GM12878 (cell line): ENCODE measurements at regions not wholly inside any gene's neighbourhood (a gene's known extent, or its start where the extent isn't known, plus 50 kb on each side); places are given as distances from the start of the nearest gene placed in this dataset.

Experiments
- ATAC-seq: fragments of 200-7000 bp; cut with Tn5 transposase; 3 replicates; pipeline ENCODE4 v1.9.1; 2020; ENCODE audit warnings: mild to moderate bottlenecking, moderate library complexity
- BruUV-seq: library from RNA; stranded (reverse); fragments of 400-500 nt; replicated peaks from 2 replicates; lab custom pipeline; 2021; lab: Mats Ljungman, UMichigan
- CTCF ChIA-PET: fragments of 300-600 bp; sonication (Branson Sonifier 250); formaldehyde crosslinking; extraction: SDS; loops from one replicate; lab custom pipeline; 2021; ENCODE audit warnings: inconsistent platforms; lab: Yijun Ruan, JAX
- POLR2A ChIA-PET: fragments of 350-600 bp; formaldehyde crosslinking; extraction: SDS; loops from one replicate; lab custom pipeline; 2021; ENCODE audit warnings: inconsistent platforms; lab: Charles Lee
- RAD21 ChIA-PET: fragments of 300-600 bp; sonication (Branson Sonifier 250); formaldehyde crosslinking; loops from one replicate; lab custom pipeline; 2023; ENCODE audit warnings: antibody characterized with exemption; ENCODE audit not compliant: unreplicated experiment; lab: Charles Lee
- SMC1A ChIA-PET: fragments of 300-600 bp; sonication (Branson Sonifier 250); formaldehyde crosslinking; loops from one replicate; lab custom pipeline; 2023; ENCODE audit not compliant: unreplicated experiment, uncharacterized antibody; lab: Charles Lee
- DNase-seq: peaks from one replicate; pipeline ENCODE4 v3.0.0-alpha.2; 2011; ENCODE audit warnings: low read depth, low spot score
- FAIRE-seq: peaks from 3 replicates; lab custom pipeline; 2011; peaks lifted over from hg19 to GRCh38; lab: Jason Lieb, UNC
- H2AFZ ChIP-seq: 2 replicates; pipeline ENCODE4 v1.6.0; 2011; ENCODE audit warnings: low read depth, low read length, control low read depth; ENCODE audit not compliant: control insufficient read depth
- H3K27ac ChIP-seq: 2 replicates; pipeline ENCODE4 v1.5.1; 2011; ENCODE audit warnings: control low read depth; ENCODE audit not compliant: control insufficient read depth, insufficient read depth
- H3K27me3 ChIP-seq, 2 experiments: replicated peaks in 1 of 2; 2 replicates each; pipeline versions ENCODE4 v1.6.0 to v1.6.1; 2011; ENCODE audit warnings: low read length in 1 of 2; ENCODE audit not compliant: control insufficient read depth in 2 of 2, insufficient read depth in 2 of 2
- H3K36me3 ChIP-seq, 2 experiments: 2 replicates each; pipeline ENCODE4 v1.5.1; 2011; ENCODE audit warnings: low read length in 1 of 2; ENCODE audit not compliant: control insufficient read depth in 2 of 2, insufficient read depth in 2 of 2
- H3K4me1 ChIP-seq: 2 replicates; pipeline ENCODE4 v1.6.1; 2011; ENCODE audit warnings: mild to moderate bottlenecking, low read length, moderate library complexity, mixed read lengths; ENCODE audit not compliant: control insufficient read depth, insufficient read depth
- H3K4me2 ChIP-seq: 2 replicates; pipeline ENCODE4 v1.6.0; 2011; ENCODE audit warnings: control low read depth; ENCODE audit not compliant: control insufficient read depth, insufficient read depth
- H3K4me3 ChIP-seq: fragments of 200-600 bp; sonication (generic); 2 replicates; pipeline ENCODE4 v1.5.1; 2016
- H3K79me2 ChIP-seq: 2 replicates; pipeline ENCODE4 v1.6.0; 2011; ENCODE audit warnings: low read length; ENCODE audit not compliant: control insufficient read depth, insufficient read depth
- H3K9ac ChIP-seq: 2 replicates; pipeline ENCODE4 v1.8.0; 2011; ENCODE audit warnings: low read length, control low read depth, mixed read lengths; ENCODE audit not compliant: control insufficient read depth, insufficient read depth
- H3K9me3 ChIP-seq: replicated peaks from 3 replicates; pipeline ENCODE4 v1.5.1; 2011; ENCODE audit warnings: mild to moderate bottlenecking, low read length; ENCODE audit not compliant: control insufficient read depth, insufficient read depth
- H4K20me1 ChIP-seq: 2 replicates; pipeline ENCODE4 v1.6.0; 2011; ENCODE audit not compliant: control insufficient read depth, insufficient read depth
- BCL11A ChIP-seq: IDR thresholded peaks from 2 replicates; pipeline ENCODE4 v1.6.1; 2011; ENCODE audit warnings: low read depth, low read length
- CBX3 ChIP-seq: fragments of 200-600 bp; sonication (generic); IDR thresholded peaks from 2 replicates; pipeline ENCODE4 v1.6.1; 2016; ENCODE audit warnings: low read depth, borderline replicate concordance
- CREM ChIP-seq: IDR thresholded peaks from 2 replicates; pipeline ENCODE4 v1.6.1; 2014; ENCODE audit warnings: antibody characterized with exemption, low read depth
- EZH2 ChIP-seq: IDR thresholded peaks from 2 replicates; pipeline ENCODE4 v1.6.1; 2012; ENCODE audit warnings: low read depth, mild to moderate bottlenecking, control low read depth, inconsistent platforms, low read length, borderline replicate concordance; ENCODE audit not compliant: control insufficient read depth
- GABPA ChIP-seq: IDR thresholded peaks from 2 replicates; pipeline ENCODE4 v1.6.1; 2014; ENCODE audit warnings: antibody characterized with exemption, low read depth, mild to moderate bottlenecking, inconsistent platforms
- HCFC1 ChIP-seq: fragments of 150-350 bp; IDR thresholded peaks from 2 replicates; pipeline ENCODE4 v1.6.1; 2014; ENCODE audit warnings: low read length
- IKZF1 ChIP-seq: fragments of 450-650 bp; conservative IDR thresholded peaks from 2 replicates; pipeline ENCODE4 v1.6.1; 2017; ENCODE audit warnings: antibody characterized with exemption, mild to moderate bottlenecking
- IRF4 ChIP-seq: IDR thresholded peaks from 2 replicates; pipeline ENCODE4 v1.6.1; 2011; ENCODE audit warnings: low read depth, low read length
- NR2C1 ChIP-seq: fragments of 450-650 bp; IDR thresholded peaks from 2 replicates; pipeline ENCODE4 v1.6.1; 2017; ENCODE audit warnings: antibody characterized with exemption, mild to moderate bottlenecking, moderate library complexity
- NR2F1 ChIP-seq: fragments of 450-650 bp; conservative IDR thresholded peaks from 2 replicates; pipeline ENCODE4 v1.6.1; 2017; ENCODE audit warnings: mild to moderate bottlenecking
- PAX8 ChIP-seq: fragments of 450-650 bp; IDR thresholded peaks from 2 replicates; pipeline ENCODE4 v1.6.1; 2017; ENCODE audit warnings: mild to moderate bottlenecking, moderate library complexity
- PBX3 ChIP-seq: IDR thresholded peaks from 2 replicates; pipeline ENCODE4 v1.6.1; 2011; ENCODE audit warnings: mild to moderate bottlenecking, low read depth, low read length, moderate library complexity; ENCODE audit not compliant: insufficient replicate concordance
- POLR2AphosphoS2 ChIP-seq: IDR thresholded peaks from 2 replicates; pipeline ENCODE4 v1.6.1; 2011; ENCODE audit warnings: low read depth, mild to moderate bottlenecking, low read length, improper control_type of control experiment, moderate library complexity
- SMAD5 ChIP-seq: IDR thresholded peaks from 2 replicates; pipeline ENCODE4 v1.6.1; 2016; ENCODE audit warnings: antibody characterized with exemption, low read depth
- SREBF1 ChIP-seq: IDR thresholded peaks from 2 replicates; pipeline ENCODE4 v1.6.1; 2012; ENCODE audit warnings: mild to moderate bottlenecking, low read length
- STAT1 ChIP-seq: fragments of 450-650 bp; conservative IDR thresholded peaks from 2 replicates; pipeline ENCODE4 v1.6.1; 2014; ENCODE audit warnings: antibody characterized with exemption, mild to moderate bottlenecking
- TBL1XR1 ChIP-seq: IDR thresholded peaks from 2 replicates; pipeline ENCODE4 v1.6.1; 2012; ENCODE audit warnings: low read depth, low read length, improper control_type of control experiment
- ZNF592 ChIP-seq: fragments of 450-650 bp; IDR thresholded peaks from 2 replicates; pipeline ENCODE4 v1.6.1; 2017; ENCODE audit warnings: mild to moderate bottlenecking, moderate library complexity
- WGBS: methylation state at CpG from one replicate; pipeline ENCODE4 v1.1.6; 2016; ENCODE audit warnings: low lambda C conversion rate; ENCODE audit not compliant: insufficient replicate concordance, insufficient coverage; ENCODE audit errors: missing lambda C conversion rate; 5-methylcytosine and 5-hydroxymethylcytosine counted together
- in situ Hi-C: fragments of 300-500 bp; cut with MboI; formaldehyde crosslinking; loops from 9 replicates; pipeline ENCODE4 v1.14.3; 2018; ENCODE audit warnings: mixed read lengths
- intact Hi-C: fragments of 100-400 bp; cut with micrococcal nuclease; formaldehyde crosslinking; loops from one replicate; pipeline ENCODE4 v1.14.2; 2022; ENCODE audit not compliant: unreplicated experiment

GRCh38 chr2:77823028-77823427 lies 300.9 kb upstream of the LRRTM4 start (continued):
- TF ChIP-seq ZNF592: no peak
- TF ChIP-seq POLR2AphosphoS2: no peak
- TF ChIP-seq CREM: no peak
- no peak for TF ChIP-seq SMAD5
- TF ChIP-seq PAX8: no peak
- TF ChIP-seq, all 136 proteins: peak for 0

GRCh38 chr2:77831060-77831459 lies 308.9 kb upstream of the LRRTM4 start:
- 50% methylated on average over 2 of the region's 2 CpGs for WGBS
- ChIA-PET SMC1A (interaction anchor here (1.3 kb wide), 1 partner anchor 16 kb away, joined by 3 read pairs; no protein-coding TSS in a partner anchor), RAD21 (no interaction called here), CTCF (no interaction called here), POLR2A (no interaction called here)
- Histone ChIP-seq H4K20me1 (no peaks in the 10 kb centered on the region), H3K4me2 (no peak overlapping the region), H3K9me3 (no peaks in the 10 kb centered on the region), H3K4me1 (no peaks in the 10 kb centered on the region), H3K36me3 (no peaks in the 10 kb centered on the region), H3K9ac (no peak overlapping the region), H3K79me2 (no peaks in the 10 kb centered on the region), H3K27ac (no peak overlapping the region), H3K4me3 (no peak overlapping the region), H3K27me3 (no peaks in the 10 kb centered on the region), H2AFZ (no peak overlapping the region)
- intact Hi-C loops (no loop called here), in situ Hi-C loops (no loop called here)
- no TSS peak for BruUV-seq
- FAIRE-seq (no peak), DNase-seq (no peak), ATAC-seq (no peak)
- TF ChIP-seq NR2F1: no peak
- no peak for TF ChIP-seq GABPA
- TF ChIP-seq SREBF1: no peak
- no peak for TF ChIP-seq PBX3
- no peak for TF ChIP-seq NR2C1
- TF ChIP-seq TBL1XR1: no peak
- no peak for TF ChIP-seq HCFC1
- no peak for TF ChIP-seq BCL11A
- TF ChIP-seq STAT1: no peak
- TF ChIP-seq EZH2: no peak
- TF ChIP-seq CBX3: no peak
- TF ChIP-seq IRF4: no peak
- no peak for TF ChIP-seq IKZF1
